SU-DHL-6 (cell line): ENCODE measurements at regions not wholly inside any gene's neighbourhood (a gene's known extent, or its start where the extent isn't known, plus 50 kb on each side); places are given as distances from the start of the nearest gene placed in this dataset.

ENCODE experiments used
- H2AFZ ChIP-seq: fragments of 200-600 bp; sonication (generic); 2 replicates; pipeline ENCODE4 v1.6.1; 2014; ENCODE audit warnings: low read depth, mild to moderate bottlenecking, moderate library complexity, mixed read lengths, antibody characterized with exemption, low read length; ENCODE audit not compliant: severe bottlenecking
- H3F3A ChIP-seq: fragments of 200-600 bp; shearing (Covaris generic); 2 replicates; pipeline ENCODE4 v1.6.0; 2016; ENCODE audit warnings: antibody characterized with exemption, mild to moderate bottlenecking; ENCODE audit not compliant: insufficient read depth
- H3K27ac ChIP-seq: fragments of 200-600 bp; sonication (generic); 2 replicates; pipeline ENCODE4 v1.5.1; 2016; ENCODE audit warnings: low read depth, mild to moderate bottlenecking, low read length, moderate library complexity, mixed read lengths
- H3K27me3 ChIP-seq: fragments of 200-600 bp; sonication (generic), shearing (Covaris generic); 2 replicates; pipeline ENCODE4 v1.6.0; 2014; ENCODE audit warnings: mild to moderate bottlenecking, low read length
- H3K36me3 ChIP-seq: fragments of 200-600 bp; sonication (generic); 2 replicates; pipeline ENCODE4 v1.6.1; 2014; ENCODE audit warnings: mild to moderate bottlenecking, low read length, mixed read lengths
- H3K4me2 ChIP-seq: fragments of 300-600, 200-600 bp; shearing (Covaris generic), sonication (generic); 2 replicates; pipeline ENCODE4 v1.6.0; 2014; ENCODE audit warnings: low read length, low read depth, mild to moderate bottlenecking; ENCODE audit not compliant: poor library complexity, severe bottlenecking
- H3K4me3 ChIP-seq: fragments of 200-600 bp; sonication (generic); 2 replicates; pipeline ENCODE4 v1.5.1; 2014; ENCODE audit warnings: antibody characterized with exemption, low read length, mild to moderate bottlenecking, mixed read lengths; ENCODE audit not compliant: insufficient read depth, poor library complexity, severe bottlenecking
- H3K79me2 ChIP-seq: fragments of 200-600 bp; sonication (generic); 2 replicates; pipeline ENCODE4 v1.6.1; 2014; ENCODE audit warnings: mild to moderate bottlenecking, low read length, moderate library complexity; ENCODE audit not compliant: insufficient read depth
- H3K9ac ChIP-seq: fragments of 200-600 bp; sonication (generic); 2 replicates; pipeline ENCODE4 v1.7.0; 2014; ENCODE audit warnings: mild to moderate bottlenecking, low read length
- H3K9me2 ChIP-seq: fragments of 200-600 bp; sonication (generic); replicated peaks from 2 replicates; pipeline ENCODE4 v1.6.1; 2014; ENCODE audit warnings: low read length; ENCODE audit not compliant: insufficient read depth
- H3K9me3 ChIP-seq: fragments of 200-600 bp; sonication (generic); 2 replicates; pipeline ENCODE4 v1.6.1; 2014; ENCODE audit warnings: low read length, mixed read lengths; ENCODE audit not compliant: insufficient read depth
- H4K20me1 ChIP-seq: fragments of 200-600 bp; sonication (generic); 2 replicates; pipeline ENCODE4 v1.6.1; 2014; ENCODE audit warnings: low read depth, mild to moderate bottlenecking, antibody characterized with exemption, low read length, moderate library complexity, mixed read lengths
- CTCF ChIP-seq: fragments of 200-600 bp; sonication (generic); IDR thresholded peaks from one replicate; pipeline ENCODE4 v1.5.1; 2017; ENCODE audit warnings: antibody characterized with exemption, mild to moderate bottlenecking, low read length, moderate library complexity; ENCODE audit not compliant: insufficient read depth, poor library complexity, severe bottlenecking
- EZH2phosphoT487 ChIP-seq: fragments of 200-600 bp; sonication (generic), shearing (Covaris generic); conservative IDR thresholded peaks from 2 replicates; pipeline ENCODE4 v1.6.1; 2018; ENCODE audit warnings: mild to moderate bottlenecking, antibody characterized with exemption, low read length, moderate library complexity, mixed read lengths

- no peak overlapping the region for H2AFZ ChIP-seq
- H3K9me3 ChIP-seq, result no peaks in the 10 kb centered on the region
- no peaks in the 10 kb centered on the region for H3K9me2 ChIP-seq
- no peak overlapping the region for H3K4me3 ChIP-seq
- no peaks in the 10 kb centered on the region for H4K20me1 ChIP-seq
- H3K4me2 ChIP-seq, result no peak overlapping the region
- no peak for TF ChIP-seq EZH2phosphoT487
- TF ChIP-seq CTCF, result no peak
- H3F3A ChIP-seq, result no peaks in the 10 kb centered on the region
- no peak overlapping the region for H3K9ac ChIP-seq
- H3K36me3 ChIP-seq, result no peaks in the 10 kb centered on the region
- H3K27ac ChIP-seq, result no peak overlapping the region
- no peaks in the 10 kb centered on the region for H3K27me3 ChIP-seq
- H3K79me2 ChIP-seq, result no peaks in the 10 kb centered on the region
These were observed 82.2 kb upstream of the CBLB start for GRCh38 chr3:105950881-105951600.

- TF ChIP-seq CTCF, result no peak
- no peak for TF ChIP-seq EZH2phosphoT487
- Histone ChIP-seq H2AFZ (no peak overlapping the region), H3K27me3 (no peaks in the 10 kb centered on the region), H3K4me2 (no peak overlapping the region), H3K4me3 (no peak overlapping the region), H3F3A (no peaks in the 10 kb centered on the region), H3K79me2 (no peaks in the 10 kb centered on the region), H3K36me3 (no peaks in the 10 kb centered on the region), H3K9me2 (no peaks in the 10 kb centered on the region), H3K9me3 (no peaks in the 10 kb centered on the region), H3K27ac (no peak overlapping the region), H3K9ac (no peak overlapping the region), H4K20me1 (no peaks in the 10 kb centered on the region)
These were observed 85.0 kb upstream of the CBLB start for GRCh38 chr3:105953831-105954230.

GRCh38 chr3:105956306-105956705, 87.5 kb upstream of the CBLB start:
- Histone ChIP-seq H3K4me3 (no peak overlapping the region), H3K9me2 (no peaks in the 10 kb centered on the region), H3K9me3 (no peaks in the 10 kb centered on the region), H3K27ac (no peak overlapping the region), H2AFZ (no peak overlapping the region), H4K20me1 (no peaks in the 10 kb centered on the region), H3K79me2 (no peaks in the 10 kb centered on the region), H3F3A (no peaks in the 10 kb centered on the region), H3K4me2 (no peak overlapping the region), H3K36me3 (no peaks in the 10 kb centered on the region), H3K9ac (no peak overlapping the region), H3K27me3 (no peaks in the 10 kb centered on the region)
- no peak for TF ChIP-seq CTCF
- TF ChIP-seq EZH2phosphoT487, result no peak
